ENCODE measurements at regions not wholly inside any gene's neighbourhood (a gene's known extent, or its start where the extent isn't known, plus 50 kb on each side); places are given as distances from the start of the nearest gene placed in this dataset.

DNA sequence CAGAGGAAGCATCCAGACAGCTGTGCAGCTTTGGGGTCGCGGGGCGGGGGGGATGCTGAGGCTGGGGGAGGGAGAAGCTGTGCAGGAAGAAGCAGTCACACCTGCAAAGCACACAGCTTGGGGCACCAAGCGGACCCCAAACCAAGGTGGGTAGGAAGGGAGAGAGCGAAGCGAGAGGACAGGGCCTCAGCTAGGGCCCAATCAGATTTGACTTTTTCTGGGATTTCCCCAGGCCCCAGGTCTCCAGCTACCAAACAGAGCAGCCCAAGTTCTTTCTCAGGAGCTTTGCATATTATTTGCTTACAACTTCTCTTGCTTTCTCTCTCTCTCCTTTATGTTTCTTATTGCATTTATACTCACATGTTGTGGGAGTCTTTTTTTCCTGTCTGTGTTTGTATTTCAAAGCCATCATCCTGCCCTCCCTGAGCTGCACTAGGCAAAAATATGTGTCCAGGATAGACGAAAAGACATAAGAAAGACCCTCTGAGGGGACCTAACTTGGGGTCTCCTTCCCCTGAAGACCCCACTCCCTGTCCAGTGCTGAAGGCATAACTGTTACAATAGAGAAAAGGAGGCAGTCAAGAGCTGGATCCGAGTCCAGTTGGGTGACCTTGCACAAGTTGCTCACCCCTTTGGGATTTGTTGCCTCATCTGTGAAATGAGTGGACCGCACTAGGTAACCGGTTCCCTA is 50.6 kb upstream of the SMNDC1 start:
- DNase-seq, result peak in 1 of 2 experiments; percentile 60

GRCh38 chr10:110355922-110356627 is 51.4 kb upstream of the SMNDC1 start:
- DNase-seq, result peak; percentile 60 to 61

GRCh38 chr10:110356628-110357245 is 52.0 kb upstream of the SMNDC1 start:
- DNase-seq, result peak; percentile 83 to 85

GRCh38 chr10:110357252-110357780 is 52.6 kb upstream of the SMNDC1 start:
- peak; percentile 77 to 81 for DNase-seq

- no peak for DNase-seq
These were observed 53.2 kb upstream of the SMNDC1 start for GRCh38 chr10:110357871-110358270.

GRCh38 chr10:110358278-110358677 is 53.6 kb upstream of the SMNDC1 start:
- DNase-seq, result no peak

DNA sequence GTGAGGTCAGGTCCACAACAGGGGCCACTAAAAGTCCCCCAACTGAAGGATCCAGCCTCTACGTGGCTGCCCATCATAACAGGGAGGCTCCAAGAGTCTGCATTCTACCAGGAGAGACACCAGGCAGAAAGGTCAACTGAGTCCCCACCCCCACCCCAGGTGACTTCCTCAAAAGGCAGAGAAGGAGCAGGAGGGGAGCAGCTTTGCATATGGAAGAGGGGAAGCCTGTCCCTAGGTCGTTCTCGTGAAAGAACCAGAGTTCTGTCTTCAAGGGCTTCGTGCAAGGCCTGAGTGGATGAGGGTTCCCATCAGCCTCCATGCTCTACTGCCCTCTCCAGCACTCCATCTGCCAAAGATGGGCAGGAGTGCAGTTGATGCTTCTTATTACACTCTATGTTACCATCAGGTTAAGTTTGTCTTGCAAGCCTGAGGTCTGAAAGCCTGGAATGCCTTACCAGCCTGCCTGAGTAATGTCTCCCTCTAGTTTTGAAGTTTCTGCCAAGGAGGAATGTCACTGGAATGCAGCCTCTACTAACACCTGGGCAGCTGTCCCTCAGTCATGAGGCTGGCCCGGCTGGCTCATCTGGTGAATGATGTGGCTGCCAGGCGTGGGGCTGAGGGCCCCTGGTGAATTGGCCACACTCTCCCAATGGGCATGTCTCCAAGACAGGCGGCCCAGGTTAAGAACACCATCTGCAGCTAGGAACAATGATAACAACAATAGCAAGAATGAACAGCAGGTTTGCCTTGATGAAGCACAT is 54.3 kb upstream of the SMNDC1 start:
- DNase-seq, result no peak

DNA sequence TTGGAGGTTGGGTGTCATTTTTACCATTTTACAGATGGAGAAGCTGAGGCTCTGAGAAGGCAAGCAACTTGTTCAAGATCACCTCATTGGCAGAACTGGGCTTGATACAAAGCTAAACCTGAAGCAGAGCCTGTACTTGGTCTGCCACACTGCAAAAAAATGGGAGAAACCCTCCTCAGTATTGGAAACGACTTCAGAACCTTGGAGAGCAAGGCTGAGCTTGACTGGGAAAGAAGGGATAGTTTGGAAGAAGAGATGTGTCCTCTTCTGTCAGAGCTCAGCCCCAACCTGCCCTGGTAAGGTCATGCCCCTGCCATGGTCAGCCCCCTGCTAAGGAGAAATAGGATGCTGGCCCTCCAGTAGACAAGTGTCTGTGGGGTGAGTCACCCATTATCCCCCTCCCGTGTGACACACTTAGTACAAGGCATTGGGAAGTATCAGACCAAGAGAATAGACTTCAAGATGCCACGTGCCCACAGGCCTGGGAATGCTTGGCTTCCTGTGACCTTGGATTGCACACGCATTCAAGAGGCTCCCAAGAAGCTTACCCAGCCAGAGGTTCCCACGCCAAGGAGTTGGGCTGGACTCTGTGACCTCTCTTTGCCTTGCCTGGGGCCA is 56.2 kb upstream of the SMNDC1 start:
- no peak for DNase-seq

DNA sequence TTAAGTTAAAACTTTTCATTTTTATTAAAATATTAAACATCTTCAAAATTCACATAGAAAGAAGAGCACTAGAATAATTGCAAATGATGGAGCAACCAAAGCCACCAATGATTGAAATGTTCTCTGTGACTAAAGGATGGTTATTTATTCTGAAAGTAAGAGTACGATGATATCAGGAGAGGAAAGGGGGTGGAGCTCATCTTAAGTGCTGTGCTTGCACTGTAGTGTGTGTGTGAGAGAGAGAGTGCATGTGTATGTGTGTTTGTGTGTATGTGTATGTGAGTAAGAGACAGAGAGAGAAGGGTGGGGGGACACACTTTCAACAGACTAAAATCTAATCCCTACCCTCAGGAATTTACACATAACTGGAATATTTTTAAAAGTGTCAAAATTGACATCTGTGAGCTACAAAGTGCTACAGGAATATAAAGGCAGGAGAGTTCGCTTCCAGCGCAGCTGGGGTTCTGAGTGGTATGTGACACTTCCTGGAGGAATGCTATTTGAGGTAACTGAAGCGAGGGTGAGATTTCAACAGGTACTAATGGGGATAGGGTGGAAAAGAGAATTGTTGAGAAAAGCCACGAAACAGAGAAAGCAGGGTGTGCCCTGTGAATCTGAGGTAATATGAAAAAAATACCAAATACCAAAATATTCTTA is 57.2 kb upstream of the SMNDC1 start:
- DNase-seq, result no peak

GRCh38 chr10:110363572-110364411 is 59.1 kb upstream of the SMNDC1 start:
- peak in 1 of 2 experiments; percentile 60 for DNase-seq

GRCh38 chr10:110364531-110364937 is 59.8 kb upstream of the SMNDC1 start:
- peak; percentile 69 to 75 for DNase-seq

DNA sequence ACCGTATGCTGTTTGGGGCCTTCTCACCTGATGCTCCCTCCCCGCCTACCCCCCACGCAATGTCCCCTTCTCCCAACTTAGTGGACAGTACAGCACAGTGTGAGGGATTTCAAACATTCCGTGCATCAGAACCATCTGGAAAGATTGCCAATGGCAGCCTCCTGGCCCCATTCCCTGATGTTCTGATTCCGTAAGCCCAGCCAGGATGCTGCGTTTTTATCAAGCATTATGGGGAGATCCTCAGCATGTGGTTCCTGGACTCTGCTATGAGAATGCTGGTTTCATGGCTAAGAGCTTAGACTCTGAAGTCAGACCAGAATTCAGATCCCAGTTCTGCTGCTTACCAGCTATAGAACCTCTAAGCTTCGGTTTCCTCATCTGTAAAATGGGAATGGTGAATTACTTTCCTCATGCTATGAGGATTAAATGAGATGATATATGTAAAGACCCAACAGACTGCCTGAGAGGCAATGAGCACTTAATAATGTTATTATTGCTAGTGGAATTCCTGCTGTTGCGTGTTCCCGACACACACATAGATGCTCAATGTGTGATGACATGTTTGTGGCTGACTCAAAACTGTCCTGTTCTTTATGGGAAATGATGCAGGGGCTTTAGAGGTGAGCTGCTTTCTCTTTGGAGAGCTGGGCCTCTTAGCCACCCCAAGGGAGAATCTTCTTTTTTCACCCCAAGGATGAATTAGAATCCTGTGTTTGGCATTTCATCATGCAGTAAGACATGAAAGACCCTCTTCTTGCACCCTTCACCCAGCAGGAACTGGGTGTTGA is 60.8 kb upstream of the SMNDC1 start:
- no peak for DNase-seq

GRCh38 chr10:110366635-110367034 is 61.9 kb upstream of the SMNDC1 start:
- no peak for DNase-seq

DNA sequence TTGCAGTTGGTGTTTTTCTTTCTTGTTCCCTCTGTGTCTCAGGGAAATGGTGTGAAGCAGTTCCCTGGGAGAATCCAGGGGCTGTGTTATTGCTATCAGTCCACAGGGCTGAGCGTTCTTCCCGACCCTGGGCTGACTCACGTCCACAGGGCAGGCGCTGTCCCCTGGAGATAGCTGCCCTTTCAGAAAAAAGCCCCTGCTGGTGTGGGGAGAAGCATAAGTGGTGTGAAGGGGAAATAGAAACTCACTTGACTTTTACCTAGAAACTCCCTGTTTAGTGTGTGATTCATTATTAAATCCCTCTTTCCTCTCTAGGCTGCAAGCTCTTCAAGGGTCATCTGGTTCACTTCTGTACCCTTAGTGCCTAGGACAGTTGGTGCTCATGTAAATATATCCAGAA is 63.3 kb upstream of the SMNDC1 start:
- no peak for DNase-seq

GRCh38 chr10:110368556-110368955 is 63.8 kb upstream of the SMNDC1 start:
- DNase-seq, result no peak

DNA sequence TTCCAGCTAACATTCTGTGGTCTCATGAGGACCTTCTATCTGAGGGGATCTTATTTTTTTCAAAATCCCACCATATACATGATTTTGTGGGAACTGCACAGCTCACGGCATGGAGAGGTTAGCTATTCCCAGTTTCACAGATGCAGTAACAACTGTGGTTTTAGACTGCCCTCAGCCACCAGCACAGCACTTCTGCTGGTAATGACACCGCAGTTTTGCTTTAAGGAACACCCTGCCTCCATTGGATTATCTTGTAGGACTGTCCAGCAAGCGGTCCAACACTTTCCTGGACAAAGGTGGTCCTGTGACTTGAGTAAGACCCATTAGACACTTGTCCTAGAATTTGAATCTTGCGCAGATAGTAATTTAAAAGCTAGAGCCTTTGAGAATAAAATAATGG is 65.3 kb upstream of the SMNDC1 start:
- no peak for DNase-seq

- no peak for DNase-seq
These were observed 67.9 kb upstream of the SMNDC1 start for GRCh38 chr10:110372656-110373055.

GRCh38 chr10:110373059-110373458 is 68.3 kb upstream of the SMNDC1 start:
- DNase-seq, result no peak

- DNase-seq, result no peak
These were observed 69.3 kb upstream of the SMNDC1 start for GRCh38 chr10:110373857-110374654.
